K562 (cell line): ENCODE measurements at regions not wholly inside any gene's neighbourhood (a gene's known extent, or its start where the extent isn't known, plus 50 kb on each side); places are given as distances from the start of the nearest gene placed in this dataset.

Experiments used
- BRD4 ChIP-seq: fragments of 200-600 bp; sonication (generic); IDR thresholded peaks from 2 replicates; pipeline ENCODE4 v1.6.1; 2017; ENCODE audit warnings: inconsistent platforms
- HDAC3 ChIP-seq: fragments of 450-650 bp; IDR thresholded peaks from 2 replicates; pipeline ENCODE4 v1.6.1; 2018; ENCODE audit warnings: borderline replicate concordance, mild to moderate bottlenecking, moderate library complexity; ENCODE audit not compliant: partially characterized antibody
- MTF1 ChIP-seq: fragments of 250-450 bp; sonication (Bioruptor Pico); IDR thresholded peaks from 2 replicates; pipeline ENCODE4 v1.9.0; 2021; ENCODE audit warnings: moderate library complexity, mild to moderate bottlenecking, inconsistent platforms, borderline replicate concordance
- POLR3G ChIP-seq: IDR thresholded peaks from 2 replicates; pipeline ENCODE4 v1.6.1; 2011; ENCODE audit not compliant: insufficient read length, insufficient replicate concordance; ENCODE audit errors: extremely low read depth
- SMARCC2 ChIP-seq: fragments of 450-650 bp; IDR thresholded peaks from 2 replicates; pipeline ENCODE4 v1.6.1; 2017; ENCODE audit warnings: antibody characterized with exemption, moderate library complexity, mild to moderate bottlenecking, low read depth
- TSC22D4 ChIP-seq: fragments of 450-650 bp; IDR thresholded peaks from 2 replicates; pipeline ENCODE4 v1.6.1; 2016; ENCODE audit warnings: missing genetic modification characterization, missing biosample characterization, control low read depth
- XRCC3 ChIP-seq: fragments of 450-650 bp; IDR thresholded peaks from 2 replicates; pipeline ENCODE4 v1.6.1; 2017; ENCODE audit warnings: mild to moderate bottlenecking, moderate library complexity
- ZMIZ1 ChIP-seq, 2 experiments: fragments of 150-350 bp in 1 of 2; IDR thresholded peaks; 2 replicates each; pipeline ENCODE4 v1.6.1; 2012 to 2016; ENCODE audit warnings: low read depth in 2 of 2, low read length in 2 of 2, mild to moderate bottlenecking in 1 of 2, moderate library complexity in 1 of 2
- ZNF175 ChIP-seq: fragments of 200-800 bp; sonication (Bioruptor generic); IDR thresholded peaks from 2 replicates; pipeline ENCODE4 v1.6.1; 2016; ENCODE audit warnings: low read depth, mild to moderate bottlenecking, missing genetic modification characterization, missing compliant biosample characterization
- ZNF318 ChIP-seq, 2 experiments: fragments of 450-650 bp; IDR thresholded peaks; 2 replicates each; pipeline ENCODE4 v1.6.1; 2016; ENCODE audit warnings: mild to moderate bottlenecking in 2 of 2, borderline replicate concordance in 1 of 2, low read depth in 1 of 2, moderate library complexity in 1 of 2
- ZNF668 ChIP-seq: fragments of 250-450 bp; sonication (Bioruptor Pico); IDR thresholded peaks from 2 replicates; pipeline ENCODE4 v1.8.0; 2022; ENCODE audit warnings: mild to moderate bottlenecking, inconsistent platforms
- ZNF699 ChIP-seq: fragments of 250-450 bp; sonication (Bioruptor Pico); IDR thresholded peaks from 2 replicates; pipeline ENCODE4 v1.8.0; 2021; ENCODE audit warnings: mild to moderate bottlenecking, moderate library complexity; ENCODE audit not compliant: insufficient replicate concordance
- ZNF76 ChIP-seq: fragments of 250-450 bp; sonication (Bioruptor Pico); IDR thresholded peaks from 2 replicates; pipeline ENCODE4 v1.4.0; 2020; ENCODE audit warnings: mild to moderate bottlenecking, moderate library complexity, borderline replicate concordance
- ZSCAN32 ChIP-seq: fragments of 450-650 bp; formaldehyde crosslinking; IDR thresholded peaks from 2 replicates; pipeline ENCODE4 v1.4.0; 2020; ENCODE audit warnings: mild to moderate bottlenecking, moderate library complexity

GRCh38 chr6:26204332-26205160 is 117.3 kb downstream of the HFE start (continued):
- TF ChIP-seq ZNF76 (CRISPR knock-in tag) (peak; percentile 51; the same call in 1 of the 2 replicates), HDAC3 (peak; percentile 86), TSC22D4 (tag) (no peak), XRCC3 (no peak), SMARCC2 (no peak; the same call in 1 of the 2 replicates), ZNF699 (CRISPR knock-in tag) (no peak), POLR3G (no peak), ZMIZ1 (IDR thresholded peaks at IDR 0.05; ENCODE audit: low read depth in 2 of 2, low read length in 2 of 2) (peak in 1 of 2 experiments; percentile 95; a peak in 2 of 4 replicates), MTF1 (CRISPR knock-in tag) (0 out of 2 replicates have a peak, but pooled peaks have one; percentile 3), ZNF318 (IDR thresholded peaks at IDR 0.05; ENCODE audit: borderline replicate concordance in 1 of 2, low read depth in 1 of 2) (peak in 1 of 2 experiments; percentile 72; a peak in 2 of 4 replicates), ZSCAN32 (CRISPR knock-in tag) (peak; percentile 2; the same call in 1 of the 2 replicates), BRD4 (no peak), ZNF175 (CRISPR knock-in tag) (peak; percentile 70), ZNF668 (CRISPR knock-in tag) (peak; percentile 39; the same call in 1 of the 2 replicates)
